Gastrocnemius medialis (tissue), 4 donors: ENCODE measurements at regions not wholly inside any gene's neighbourhood (a gene's known extent, or its start where the extent isn't known, plus 50 kb on each side); places are given as distances from the start of the nearest gene placed in this dataset.

Experiments
- POLR2A ChIP-seq, 2 donors: fragments of 450-650 bp; IDR thresholded peaks; one replicate each; pipeline ENCODE4 v1.6.1; 2017; ENCODE audit warnings: antibody characterized with exemption in 2 of 2, mild to moderate bottlenecking in 2 of 2, moderate library complexity in 2 of 2
- TF ChIP-seq, protein P1 (sequence below), 5 experiments: fragments of 450-650 bp in 3 of 5; fragments of 200-600 bp in 2 of 5; sonication (generic) in 2 of 5; IDR thresholded peaks in 4 of 5; conservative IDR thresholded peaks in 1 of 5; 1 replicate in 4 of 5; 2 replicates in 1 of 5; pipeline ENCODE4 v1.5.1; 2016 to 2019; ENCODE audit warnings: antibody characterized with exemption in 5 of 5, mild to moderate bottlenecking in 3 of 5, moderate library complexity in 3 of 5

GRCh38 chr12:61542551-61542950 is 717.7 kb upstream of the USP15 start:
- TF ChIP-seq, protein P1, sequence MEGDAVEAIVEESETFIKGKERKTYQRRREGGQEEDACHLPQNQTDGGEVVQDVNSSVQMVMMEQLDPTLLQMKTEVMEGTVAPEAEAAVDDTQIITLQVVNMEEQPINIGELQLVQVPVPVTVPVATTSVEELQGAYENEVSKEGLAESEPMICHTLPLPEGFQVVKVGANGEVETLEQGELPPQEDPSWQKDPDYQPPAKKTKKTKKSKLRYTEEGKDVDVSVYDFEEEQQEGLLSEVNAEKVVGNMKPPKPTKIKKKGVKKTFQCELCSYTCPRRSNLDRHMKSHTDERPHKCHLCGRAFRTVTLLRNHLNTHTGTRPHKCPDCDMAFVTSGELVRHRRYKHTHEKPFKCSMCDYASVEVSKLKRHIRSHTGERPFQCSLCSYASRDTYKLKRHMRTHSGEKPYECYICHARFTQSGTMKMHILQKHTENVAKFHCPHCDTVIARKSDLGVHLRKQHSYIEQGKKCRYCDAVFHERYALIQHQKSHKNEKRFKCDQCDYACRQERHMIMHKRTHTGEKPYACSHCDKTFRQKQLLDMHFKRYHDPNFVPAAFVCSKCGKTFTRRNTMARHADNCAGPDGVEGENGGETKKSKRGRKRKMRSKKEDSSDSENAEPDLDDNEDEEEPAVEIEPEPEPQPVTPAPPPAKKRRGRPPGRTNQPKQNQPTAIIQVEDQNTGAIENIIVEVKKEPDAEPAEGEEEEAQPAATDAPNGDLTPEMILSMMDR (IDR thresholded peaks at IDR 0.05 in 4 of 5, conservative IDR thresholded peaks at IDR 0.05 in 1 of 5) = no peak
- TF ChIP-seq POLR2A (IDR thresholded peaks at IDR 0.05) = no peak
